Caki2 (cell line): ENCODE measurements at regions not wholly inside any gene's neighbourhood (a gene's known extent, or its start where the extent isn't known, plus 50 kb on each side); places are given as distances from the start of the nearest gene placed in this dataset.

Source experiments
- DNase-seq: peaks from one replicate; pipeline ENCODE4 v3.0.0-alpha.2; 2015; ENCODE audit warnings: low read depth
- in situ Hi-C: cut with HindIII; loops from 2 replicates; pipeline ENCODE4 v1.10.0; 2016; ENCODE audit warnings: low sequenced_read_pairs, low pct_unique_long_range_greater_than_20kb, mixed read lengths

DNA sequence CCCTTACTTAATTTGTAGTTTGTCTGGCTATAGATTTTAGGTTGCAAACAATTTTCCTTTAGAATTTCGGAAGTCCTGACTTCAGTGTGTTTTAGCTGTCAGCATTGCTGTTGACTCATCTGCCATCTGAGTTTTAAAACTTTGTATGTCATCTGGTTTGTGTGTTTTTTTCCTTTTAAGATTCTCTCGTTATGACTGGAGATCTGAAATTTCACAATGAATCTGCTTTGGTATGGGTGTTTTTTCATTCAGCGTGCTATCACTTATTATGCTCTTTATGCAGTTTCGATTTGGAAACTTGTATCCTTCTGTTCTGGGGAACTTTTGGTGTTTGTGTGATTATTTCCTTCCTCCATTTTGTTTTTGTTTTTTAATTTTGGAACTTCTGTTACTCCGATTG lies 53.7 kb upstream of the ZNF280D start:
- in situ Hi-C loops: no loop called here
- no peak for DNase-seq

DNA sequence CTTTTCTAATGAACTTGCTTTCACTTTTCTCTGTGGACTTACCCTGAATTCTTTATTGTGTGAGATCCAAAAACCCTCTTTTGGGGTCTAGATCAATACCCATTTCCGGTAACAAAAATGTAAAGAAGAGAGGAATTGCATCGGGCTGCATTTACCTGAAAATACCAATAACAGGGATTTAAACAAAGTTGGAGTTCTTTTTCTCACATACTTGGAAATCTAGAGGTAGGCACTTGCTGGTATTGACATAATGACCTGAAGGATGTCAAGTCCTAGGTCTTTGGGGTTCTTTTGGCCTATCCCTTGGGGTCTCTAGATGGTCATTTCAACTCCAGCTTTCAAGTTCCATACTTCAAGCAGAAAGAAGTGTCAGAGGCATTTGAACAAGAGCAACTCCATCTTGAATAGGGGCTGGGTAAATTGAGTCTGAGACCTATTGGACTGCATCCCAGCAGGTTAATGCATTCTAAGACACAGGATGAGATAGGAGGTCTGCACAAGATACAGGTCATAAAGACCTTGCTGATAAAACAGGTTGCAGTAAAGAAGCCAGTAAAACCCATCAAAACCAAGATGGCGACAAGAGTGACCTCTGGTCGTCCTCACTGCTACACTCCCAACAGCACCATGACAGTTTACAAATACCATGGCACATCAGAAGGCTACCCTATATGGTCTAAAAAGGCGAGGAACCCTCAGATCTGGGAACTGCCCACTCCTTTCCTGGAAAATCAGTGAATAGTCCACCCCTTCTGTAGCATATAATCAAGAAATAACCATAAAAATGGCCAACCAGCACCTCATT lies 50.8 kb upstream of the ZNF280D start:
- no peak for DNase-seq
- in situ Hi-C loops: no loop called here

DNA sequence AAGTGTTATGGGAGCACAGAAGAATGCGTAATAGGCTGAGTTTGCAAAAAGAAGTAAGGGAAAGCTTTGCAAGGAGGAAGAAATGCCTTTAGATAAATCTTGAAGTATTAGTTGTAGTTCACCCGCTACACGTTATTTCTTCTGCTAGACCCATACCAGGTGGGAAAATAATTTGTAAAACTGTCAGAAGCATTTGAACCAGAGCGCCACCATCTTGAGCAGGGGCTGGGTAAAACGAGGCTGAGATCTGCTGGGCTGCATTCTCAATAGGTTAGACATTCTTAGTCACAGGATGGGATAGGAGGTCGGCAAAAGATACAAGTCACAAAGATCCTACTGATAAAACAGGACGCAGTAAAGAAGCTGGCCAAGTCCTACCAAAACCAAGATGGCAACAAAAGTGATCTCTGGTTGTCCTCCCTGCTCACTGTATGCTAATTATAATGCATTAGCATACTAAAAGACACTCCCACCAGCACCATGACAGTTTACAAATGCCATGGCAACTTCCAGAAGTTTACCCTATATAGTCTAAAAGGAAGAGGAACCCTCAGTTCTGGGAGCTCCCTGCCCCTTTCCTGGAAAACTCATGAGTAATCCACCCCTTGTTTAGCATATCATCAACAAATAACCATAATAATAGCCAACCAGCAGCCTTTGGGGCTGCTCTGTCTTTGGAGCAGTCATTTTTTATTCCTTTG lies 50.0 kb upstream of the ZNF280D start:
- DNase-seq: no peak
- in situ Hi-C loops: no loop called here
